ENCODE measurements at regions not wholly inside any gene's neighbourhood (a gene's known extent, or its start where the extent isn't known, plus 50 kb on each side); places are given as distances from the start of the nearest gene placed in this dataset.

DNA sequence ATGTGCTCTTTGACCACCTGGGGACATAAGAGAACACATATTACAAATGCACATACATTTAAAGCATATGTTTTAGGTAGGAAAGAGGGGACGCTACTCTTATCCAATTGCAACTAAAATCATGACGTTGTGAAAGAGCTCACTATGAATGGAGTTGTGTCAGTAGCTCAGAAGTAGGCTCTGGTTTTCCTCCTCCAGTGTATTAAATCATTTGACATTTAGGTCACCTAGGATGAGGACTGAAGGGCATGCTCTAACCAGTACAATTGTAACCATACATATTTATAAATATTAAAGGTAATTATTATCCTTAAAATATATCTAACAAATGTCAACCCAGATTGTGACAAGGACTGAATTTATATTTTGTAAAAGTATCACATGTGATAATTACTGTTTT lies 389.0 kb downstream of the KLF12 start:
- DNase-seq (ENCODE audit: low read depth): no peak

DNA sequence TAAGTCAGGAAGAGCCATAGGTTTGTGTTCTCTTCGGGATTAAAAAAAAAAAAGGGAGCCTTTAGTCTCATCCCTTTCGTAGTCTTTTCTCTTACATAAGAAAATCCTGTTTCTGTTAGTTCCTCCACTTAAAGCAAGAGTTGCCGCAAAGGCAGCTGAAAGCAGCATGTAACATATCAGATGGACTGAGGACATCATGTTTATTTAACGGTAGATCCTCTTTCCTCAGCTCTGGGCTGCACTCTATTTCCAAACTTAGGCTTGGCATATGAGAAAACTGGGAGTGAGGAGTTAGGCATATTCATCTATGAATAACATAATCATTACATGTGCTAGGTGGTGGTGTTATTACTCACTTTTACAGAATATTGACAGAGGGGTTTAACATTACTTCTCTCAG lies 391.2 kb downstream of the KLF12 start:
- DNase-seq (ENCODE audit: low read depth): no peak

DNA sequence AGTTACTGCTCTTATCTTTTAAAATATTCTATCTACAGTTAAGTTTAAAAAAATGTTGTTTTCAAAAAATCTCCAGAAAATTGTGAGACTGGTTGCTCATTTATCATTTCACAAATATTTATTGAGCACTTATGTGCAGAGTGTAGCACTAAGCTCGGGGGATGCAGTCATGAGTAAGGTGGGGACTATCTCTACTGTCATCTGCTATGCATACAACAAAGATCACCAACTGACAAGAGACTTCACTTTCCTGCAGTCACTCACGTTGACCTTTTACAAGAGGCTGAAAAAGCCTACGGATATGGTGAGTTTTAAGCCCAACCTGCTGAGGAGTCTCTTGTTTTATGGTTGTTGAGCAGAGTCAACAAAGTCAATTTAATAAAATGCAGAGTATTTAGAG lies 392.5 kb downstream of the KLF12 start:
- no peak for DNase-seq (ENCODE audit: low read depth)

DNA sequence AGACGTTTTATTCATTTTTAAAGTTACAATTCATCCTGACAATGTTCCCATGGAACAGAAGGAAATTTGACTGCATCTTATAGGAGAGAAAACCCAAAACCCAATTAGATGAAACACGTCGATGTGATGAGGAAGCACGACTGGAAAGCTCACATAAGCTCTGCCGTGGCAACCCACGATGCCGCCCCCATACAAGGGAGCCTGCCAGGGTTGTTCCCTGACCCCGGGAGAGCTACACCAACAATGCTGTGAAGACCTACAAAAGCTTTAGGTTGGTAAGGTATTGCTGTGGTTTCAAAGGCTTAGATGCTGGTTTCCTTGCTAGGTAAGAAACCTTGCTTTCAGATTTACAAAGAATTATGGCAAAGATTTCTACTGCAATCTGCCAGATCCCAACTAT lies 393.1 kb downstream of the KLF12 start:
- no peak for DNase-seq (ENCODE audit: low read depth)

DNA sequence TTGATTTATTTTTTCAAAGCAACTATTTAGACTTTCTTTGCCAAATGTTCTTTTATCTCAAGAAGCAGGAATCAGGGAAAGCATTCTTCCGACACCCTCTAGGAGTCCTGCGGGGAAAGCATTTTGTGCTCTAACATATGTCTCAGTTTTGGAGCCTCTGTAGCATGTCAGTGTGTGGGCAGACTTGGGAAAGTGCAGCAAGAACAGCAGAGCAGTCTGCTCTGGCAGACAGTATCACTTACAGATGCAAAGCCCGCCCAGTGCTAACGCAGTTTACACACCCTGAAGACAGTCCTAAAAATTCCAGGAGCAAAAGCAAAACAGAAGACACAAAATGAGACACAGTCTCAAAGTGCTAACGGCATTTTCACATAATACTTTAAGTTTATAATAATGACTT lies 393.5 kb downstream of the KLF12 start:
- no peak for DNase-seq (ENCODE audit: low read depth)

DNA sequence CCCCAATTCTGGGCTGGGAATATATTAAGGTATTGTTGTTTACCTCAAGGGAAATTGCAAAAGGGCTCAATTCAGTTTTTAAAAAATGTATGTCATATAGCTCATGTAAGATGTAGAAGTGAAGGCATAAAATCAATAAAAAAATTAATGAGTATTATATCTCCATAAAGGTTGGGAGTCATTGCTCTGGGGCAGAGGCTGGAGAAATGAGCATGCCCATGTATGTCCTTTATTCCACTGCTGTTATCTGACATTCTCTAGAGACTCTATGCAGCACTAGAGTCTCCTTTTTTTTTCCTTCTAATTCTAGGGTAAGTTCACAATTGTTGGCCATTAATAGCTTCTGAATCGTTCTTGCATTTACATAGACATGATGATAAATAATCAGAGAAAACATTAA lies 394.8 kb downstream of the KLF12 start:
- no peak for DNase-seq (ENCODE audit: low read depth)

DNA sequence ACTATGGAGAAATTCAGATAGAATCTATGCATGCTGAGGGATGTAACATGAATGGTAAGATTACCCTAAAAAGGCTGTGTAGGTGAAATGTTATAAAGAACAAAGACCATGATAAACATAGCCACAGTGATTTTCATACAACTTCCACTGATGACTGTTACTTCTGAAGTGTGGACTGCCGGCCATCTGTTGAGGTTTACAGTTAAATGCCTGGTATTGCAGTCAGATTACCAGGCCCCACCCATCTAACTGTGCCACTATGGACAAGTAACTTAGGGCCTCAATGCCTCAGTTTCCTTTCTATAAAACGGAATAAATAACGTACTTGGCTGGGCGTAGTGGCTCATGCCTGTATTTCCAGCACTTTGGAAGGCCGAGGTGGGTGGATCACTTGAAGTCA lies 395.6 kb downstream of the KLF12 start:
- no peak for DNase-seq (ENCODE audit: low read depth)

DNA sequence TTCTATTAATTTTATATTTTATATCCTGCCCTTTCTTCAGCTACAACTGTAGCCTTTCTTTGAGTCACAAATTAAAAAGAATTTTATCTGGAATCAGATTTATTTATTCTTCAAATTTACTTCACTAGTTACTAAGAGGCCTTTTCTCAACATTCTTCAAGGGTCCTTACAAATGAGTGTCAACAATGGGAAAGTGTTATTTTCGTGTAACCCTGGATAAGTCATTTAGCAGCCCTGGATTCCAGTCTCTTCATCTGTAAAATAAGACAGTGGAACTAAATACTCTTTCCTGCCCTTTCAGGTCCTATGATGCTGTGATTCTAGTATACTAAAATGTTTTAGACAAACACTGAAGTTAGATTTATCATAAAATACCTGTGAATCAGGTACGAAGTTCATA lies 397.0 kb downstream of the KLF12 start:
- DNase-seq (ENCODE audit: low read depth): no peak

DNA sequence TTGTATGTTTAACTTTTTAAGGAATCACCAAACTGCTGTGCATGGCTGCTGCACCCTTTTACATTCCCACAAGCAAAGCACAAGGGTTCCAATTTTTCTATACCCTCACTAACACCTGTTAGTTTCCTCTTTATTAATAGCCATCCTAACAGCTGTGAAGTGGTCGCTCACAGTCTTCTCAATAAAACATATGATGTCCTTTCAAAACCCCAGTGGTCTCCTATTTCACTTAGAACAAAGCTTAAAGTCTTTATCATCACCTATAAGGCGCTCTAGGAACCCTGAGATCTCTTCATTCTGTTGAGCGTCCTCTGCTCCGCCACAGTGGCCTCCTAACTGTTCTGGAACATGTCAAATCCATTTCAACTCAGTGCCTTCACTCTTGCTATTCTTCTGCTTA lies 400.5 kb downstream of the KLF12 start:
- DNase-seq (ENCODE audit: low read depth): no peak

DNA sequence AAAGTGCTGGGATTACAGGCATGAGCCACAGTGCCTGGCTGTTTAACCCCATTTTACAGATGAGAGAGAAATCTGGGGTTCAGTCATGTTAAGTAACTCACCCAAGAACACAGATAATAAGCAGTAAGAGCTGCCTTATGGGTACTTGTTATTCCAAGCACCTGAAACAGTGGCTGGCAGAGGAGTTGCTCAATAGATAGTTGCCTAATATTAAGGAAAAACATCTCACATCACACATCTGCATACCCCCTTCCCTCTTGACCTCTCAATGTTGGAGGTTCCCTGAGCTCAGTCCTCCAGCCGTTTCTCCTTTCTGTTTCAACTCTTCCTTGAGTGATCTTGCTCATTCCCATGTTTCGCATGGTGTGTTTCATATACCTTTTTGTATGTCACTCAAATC lies 401.9 kb downstream of the KLF12 start:
- no peak for DNase-seq (ENCODE audit: low read depth)

DNA sequence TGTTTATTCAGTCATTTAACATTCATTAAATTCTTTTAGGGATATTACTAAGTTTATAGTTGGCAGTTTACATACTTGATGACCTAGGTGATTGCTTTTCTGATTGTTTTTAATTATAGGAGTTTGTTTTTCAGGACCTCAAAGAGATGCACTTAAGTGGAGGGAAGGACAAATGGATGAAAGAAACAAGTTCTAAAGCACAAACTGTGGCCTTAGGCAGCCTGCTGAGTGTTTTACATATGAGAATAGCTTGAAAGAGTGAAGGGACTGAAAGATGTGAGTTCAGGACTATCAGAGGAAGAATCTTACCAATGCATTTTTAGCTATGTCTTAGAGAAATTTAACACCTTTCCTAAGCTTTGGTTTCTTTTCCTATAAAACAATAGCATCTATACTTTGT lies 402.6 kb downstream of the KLF12 start:
- DNase-seq (ENCODE audit: low read depth): no peak

DNA sequence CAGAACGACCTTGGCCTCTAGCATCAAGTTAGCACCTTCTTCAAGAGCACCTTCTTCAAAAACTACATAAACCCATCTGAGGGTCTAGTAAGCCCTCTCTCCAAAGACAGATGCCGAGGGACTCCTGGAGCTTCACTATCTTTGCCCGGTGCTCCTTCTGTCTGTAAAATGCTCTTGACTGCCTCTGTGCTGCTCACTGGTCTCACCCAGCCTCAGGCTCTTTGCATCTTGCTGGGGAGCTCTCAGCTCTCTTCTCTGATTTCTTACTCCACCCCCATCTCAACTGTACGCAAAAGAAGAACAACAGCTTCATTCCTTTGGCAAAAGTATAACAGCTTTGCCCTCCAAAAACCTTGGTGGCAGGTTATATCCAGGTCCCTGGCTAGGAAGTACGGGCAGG lies 404.2 kb downstream of the KLF12 start:
- no peak for DNase-seq (ENCODE audit: low read depth)

DNA sequence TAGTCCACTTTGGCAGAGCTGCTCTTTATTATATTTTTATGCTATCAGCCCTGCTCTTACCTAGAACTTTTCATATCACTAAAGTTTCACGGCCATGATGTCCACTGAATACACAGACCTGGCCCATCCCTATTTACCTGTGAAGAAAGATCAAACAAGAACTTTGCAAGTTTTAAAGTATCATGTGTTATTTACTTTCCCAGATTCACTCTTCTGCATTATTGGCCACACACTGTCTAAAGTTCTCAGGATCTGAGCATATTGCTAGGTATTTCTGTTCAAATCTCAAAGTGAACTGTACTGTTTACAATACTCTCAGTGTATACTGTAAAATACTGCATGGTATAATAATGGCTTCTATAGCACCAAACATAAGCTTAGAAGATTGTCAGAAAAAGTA lies 405.2 kb downstream of the KLF12 start:
- no peak for DNase-seq (ENCODE audit: low read depth)

DNA sequence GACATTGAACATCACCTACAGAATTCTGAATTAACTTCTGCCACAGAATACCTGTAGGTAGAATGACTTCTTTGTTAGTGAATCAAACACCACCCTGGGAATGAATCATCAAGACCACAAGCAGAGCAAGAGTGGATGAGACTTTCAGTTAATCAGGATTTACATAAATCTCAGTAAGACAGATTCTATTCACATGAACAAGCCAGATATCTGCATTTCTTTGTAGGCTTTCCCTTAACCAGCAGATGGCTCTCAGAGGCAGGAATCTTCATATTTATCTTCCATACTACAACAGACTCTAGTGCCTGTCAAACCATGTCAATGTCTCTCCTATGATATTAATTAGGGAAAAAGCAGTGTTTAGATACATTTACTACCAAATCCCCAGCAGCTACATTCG lies 412.1 kb downstream of the KLF12 start:
- no peak for DNase-seq (ENCODE audit: low read depth)

DNA sequence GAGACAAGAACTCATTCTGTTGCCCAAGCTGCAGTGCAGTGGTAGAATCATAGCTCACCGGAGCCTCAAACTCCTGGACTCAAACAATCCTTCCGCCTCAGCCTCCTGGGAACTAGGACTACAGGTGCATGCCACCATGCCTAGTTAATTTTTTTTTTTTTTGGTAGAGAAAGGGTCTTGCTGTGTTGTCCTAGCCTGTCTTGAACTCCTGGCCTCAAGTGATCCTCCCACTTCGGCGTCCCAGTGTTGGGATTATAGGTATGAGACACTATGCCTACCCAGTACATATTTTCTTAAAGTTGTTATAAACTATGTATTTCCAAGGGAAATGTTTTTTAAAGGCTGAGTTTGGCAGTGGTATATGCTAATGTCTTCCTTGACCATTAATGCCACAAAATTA lies 412.6 kb downstream of the KLF12 start:
- DNase-seq (ENCODE audit: low read depth): no peak

DNA sequence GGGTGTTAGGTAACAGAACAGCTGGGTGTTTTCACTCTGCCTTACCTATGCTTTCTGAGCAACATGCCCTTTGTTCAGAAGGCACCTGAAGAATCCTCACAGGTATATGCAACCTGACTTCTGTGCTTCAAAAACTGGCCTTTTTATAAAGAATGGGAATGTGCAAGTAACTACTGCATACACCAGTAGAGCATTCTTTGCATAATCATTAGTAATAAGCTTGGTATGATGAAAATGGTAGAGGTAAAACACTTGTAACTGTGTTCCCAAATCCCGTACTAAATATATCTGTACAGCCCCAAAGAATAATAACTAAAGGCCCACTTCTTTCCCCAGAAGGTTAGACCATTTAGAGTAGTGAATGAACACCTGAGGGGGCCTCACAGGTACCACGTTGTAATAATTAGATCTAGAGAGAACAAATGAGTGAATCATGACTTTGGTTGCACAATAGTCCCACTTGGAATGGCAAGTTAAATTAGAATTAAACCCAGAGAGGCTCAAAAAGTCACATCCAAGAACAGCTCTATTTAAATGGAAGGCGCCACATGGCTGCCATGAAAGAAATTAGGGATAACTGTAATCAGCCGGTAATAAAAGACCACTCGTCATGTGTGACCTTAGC lies 413.9 kb downstream of the KLF12 start:
- DNase-seq (ENCODE audit: low read depth): no peak

DNA sequence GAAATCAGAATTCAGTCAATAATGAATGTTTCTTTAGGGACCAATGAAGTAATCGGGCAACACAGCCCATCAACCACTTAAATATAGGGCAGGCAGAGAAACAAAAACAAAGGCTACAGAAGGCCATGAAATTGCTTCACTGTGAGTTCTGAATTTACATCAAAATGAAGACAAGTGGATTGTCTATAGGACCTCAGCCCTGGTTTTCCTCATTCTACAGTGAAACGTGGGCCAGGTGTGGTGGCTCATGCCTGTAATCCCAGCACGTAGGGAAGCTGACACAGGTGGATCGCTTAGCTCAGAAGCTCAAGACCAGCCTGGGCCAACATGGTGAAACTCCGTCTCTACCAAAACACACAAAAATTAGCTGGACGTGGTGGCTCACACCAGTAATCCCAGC lies 416.0 kb downstream of the KLF12 start:
- no peak for DNase-seq (ENCODE audit: low read depth)

DNA sequence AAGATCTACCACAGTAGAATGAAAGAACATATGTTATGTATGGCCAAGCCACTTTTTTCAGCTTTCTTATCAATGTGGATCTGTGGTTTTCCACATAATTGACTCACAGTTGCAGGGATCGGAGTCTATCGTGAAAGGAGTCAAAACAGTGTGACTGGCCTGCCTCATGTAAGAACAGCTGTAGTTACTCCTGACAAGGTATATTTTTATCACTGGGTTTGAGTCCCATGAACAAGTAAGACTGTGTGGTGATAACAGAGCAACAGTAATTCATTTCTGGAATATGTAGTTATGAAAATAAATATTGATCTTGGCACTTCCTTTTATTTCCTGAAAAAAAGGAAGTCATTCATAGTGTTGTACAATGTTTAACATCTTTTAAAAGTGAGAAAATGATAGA lies 416.6 kb downstream of the KLF12 start:
- DNase-seq (ENCODE audit: low read depth): no peak

DNA sequence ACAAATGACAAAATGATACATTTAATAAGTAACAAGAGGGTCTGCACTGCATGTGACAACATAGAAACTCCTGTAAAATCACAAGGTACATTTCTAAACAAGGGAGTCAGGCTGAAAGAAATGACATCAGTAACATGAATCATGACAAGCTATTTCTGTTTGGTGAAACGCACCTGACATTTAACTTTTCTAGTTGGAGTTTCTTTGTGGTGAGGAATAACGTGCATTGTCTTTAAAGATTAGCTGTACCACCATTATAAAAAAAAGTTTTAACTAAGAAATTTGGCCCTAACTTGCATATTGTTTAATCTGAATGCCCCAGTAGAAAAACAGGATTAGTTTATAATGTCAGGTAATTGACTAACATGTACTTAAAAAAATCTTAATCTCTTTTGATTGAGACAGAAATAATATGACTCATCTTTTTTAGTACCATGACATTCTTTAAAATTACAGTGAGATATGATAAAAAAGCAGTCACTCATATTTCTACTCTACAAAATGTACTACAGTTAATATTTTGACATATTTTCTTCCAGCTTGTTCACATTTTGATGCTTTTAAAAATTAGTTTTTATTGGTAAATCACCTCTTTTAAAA lies 418.2 kb downstream of the KLF12 start:
- no peak for DNase-seq (ENCODE audit: low read depth)

DNA sequence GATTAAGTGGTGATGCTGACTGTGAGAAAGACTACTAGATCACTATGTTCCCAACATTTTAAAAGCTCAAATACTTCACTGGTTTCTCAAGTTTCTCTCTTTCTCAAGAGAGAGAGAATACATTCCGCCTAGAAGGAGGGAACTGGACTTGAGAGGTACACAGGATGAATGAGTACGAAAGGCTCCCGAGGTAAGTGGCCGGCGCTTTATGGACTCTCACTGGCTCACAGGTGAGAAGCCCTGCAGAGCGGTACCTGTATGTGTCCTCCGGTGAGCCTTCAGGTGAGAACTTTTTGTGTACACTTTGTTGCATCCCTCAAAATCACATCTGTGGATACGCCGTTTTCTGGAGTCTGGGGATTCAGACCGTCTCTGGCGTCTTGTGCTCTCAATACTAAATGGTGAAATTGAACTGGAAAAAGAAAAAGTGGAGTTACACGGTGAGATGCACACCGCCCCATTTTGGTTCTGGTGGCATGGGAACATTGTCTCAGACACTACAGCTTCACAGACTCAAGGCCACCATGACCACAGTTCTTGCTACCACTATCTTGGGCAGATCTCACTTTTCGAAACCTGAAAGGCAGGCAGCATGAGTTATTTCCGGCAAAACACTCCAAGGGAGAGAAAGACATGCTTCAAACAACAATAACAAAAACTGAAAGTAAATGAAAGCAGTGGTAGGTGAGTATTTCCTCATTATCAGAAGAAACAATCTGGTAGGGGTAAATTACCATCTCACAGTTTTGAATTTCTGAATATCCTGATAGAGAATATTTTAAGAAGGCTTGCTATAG lies 418.9 kb downstream of the KLF12 start:
- DNase-seq (ENCODE audit: low read depth): peak; percentile 29

DNA sequence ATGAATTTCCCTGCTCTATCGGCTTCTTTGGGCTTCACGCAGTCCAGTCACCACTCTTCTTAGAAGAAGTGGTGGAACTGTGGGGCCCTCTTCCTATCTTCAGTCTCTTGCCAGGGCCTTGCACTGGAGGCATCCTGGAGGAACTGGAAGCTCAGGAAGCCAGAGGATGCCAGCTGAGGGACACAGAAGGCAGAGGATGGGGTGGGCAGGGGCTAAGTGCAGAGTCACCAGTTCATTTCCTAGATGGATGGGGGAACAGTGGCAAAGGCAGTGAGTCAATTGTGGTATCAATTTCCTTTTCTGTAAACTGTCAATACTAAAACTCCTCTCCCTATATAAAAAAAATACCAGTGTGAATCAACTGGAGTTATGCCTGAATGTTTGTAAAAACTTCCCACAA lies 419.7 kb downstream of the KLF12 start:
- no peak for DNase-seq (ENCODE audit: low read depth)

DNA sequence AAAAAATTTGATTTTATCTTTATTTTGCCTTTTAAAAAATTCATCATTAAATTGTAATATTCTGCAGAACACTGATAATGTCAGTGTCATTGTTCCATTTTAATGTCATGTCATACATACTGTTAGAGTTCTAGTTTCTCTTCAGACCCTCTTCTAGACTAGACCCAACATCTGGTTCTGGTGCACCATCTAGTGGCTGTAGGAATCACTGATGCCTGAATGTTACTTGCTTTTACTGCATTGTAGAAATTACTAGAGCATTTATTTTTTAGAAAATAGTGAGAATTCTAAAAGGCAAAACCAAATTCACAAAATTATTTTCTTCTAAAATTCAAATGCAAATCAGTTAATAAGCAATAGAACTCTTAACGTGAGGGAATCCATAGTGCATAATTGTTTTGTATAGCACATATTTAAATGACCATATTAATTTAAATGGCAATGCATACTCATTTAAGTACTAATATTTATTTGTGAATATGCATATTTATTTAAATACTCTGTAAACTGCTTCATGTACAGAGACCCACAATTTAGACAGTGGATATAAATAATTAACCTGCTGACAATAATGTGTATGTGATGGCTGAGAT lies 425.7 kb downstream of the KLF12 start:
- peak; percentile 6 for DNase-seq (ENCODE audit: low read depth)

DNA sequence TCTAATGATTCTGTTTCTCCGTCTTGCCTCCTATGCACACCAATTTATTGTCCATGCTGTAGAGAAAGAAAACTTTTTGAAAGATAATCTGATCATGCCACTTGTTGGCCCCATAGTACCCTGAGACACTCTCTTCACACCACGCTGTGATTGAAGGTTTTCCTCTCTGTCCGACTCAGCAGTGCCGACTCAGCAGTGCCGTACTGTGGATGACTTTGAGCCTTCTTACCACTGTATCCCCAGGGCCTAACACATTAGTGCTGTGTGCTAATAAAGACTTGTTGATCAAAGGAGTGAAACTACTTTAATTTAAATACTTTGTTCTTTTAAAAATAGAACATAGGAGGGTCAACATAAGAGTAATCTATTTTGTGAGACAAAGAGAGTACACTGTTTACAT lies 429.6 kb downstream of the KLF12 start:
- DNase-seq (ENCODE audit: low read depth): no peak
